ENCODE measurements at regions not wholly inside any gene's neighbourhood (a gene's known extent, or its start where the extent isn't known, plus 50 kb on each side); places are given as distances from the start of the nearest gene placed in this dataset.

- Histone ChIP-seq H3K4me1 (no peaks in the 10 kb centered on the region), H3K36me3 (no peaks in the 10 kb centered on the region), H3K27me3 (no peaks in the 10 kb centered on the region), H3K27ac (no peak overlapping the region), H3K4me3 (no peak overlapping the region), H3K9me3 (no peaks in the 10 kb centered on the region)
- WGBS (ENCODE audit: insufficient coverage, low coverage, low lambda C conversion rate, missing lambda C conversion rate): 62% methylated on average over 3 of the region's 3 CpGs
- ATAC-seq (no peak), DNase-seq (no peak)
- TF ChIP-seq CTCF (IDR thresholded peaks at IDR 0.05): no peak
- no peak for TF ChIP-seq POLR2A (IDR thresholded peaks at IDR 0.05)
- intact Hi-C loops (cut with DNase I): no loop called here
Measured at GRCh38 chr11:86893235-86893634, 62.0 kb downstream of the FZD4 start.

Data from right lobe of liver (tissue), 6 donors.